ENCODE measurements at regions not wholly inside any gene's neighbourhood (a gene's known extent, or its start where the extent isn't known, plus 50 kb on each side); places are given as distances from the start of the nearest gene placed in this dataset.
"Not testable (repeated sequence)": the region's sequence is repeated elsewhere in the genome, so short reads cannot be mapped to it uniquely, and the experiment has no call there.

- intact Hi-C loops (cut with micrococcal nuclease), result no loop called here
Measured at GRCh38 chr12:131353826-131354225, 357.1 kb upstream of the SFSWAP start.

- intact Hi-C loops (cut with micrococcal nuclease), result no loop called here
Measured at GRCh38 chr12:131355361-131356245, 355.3 kb upstream of the SFSWAP start.

GRCh38 chr12:131356485-131357184 lies 354.3 kb upstream of the SFSWAP start:
- intact Hi-C loops (cut with micrococcal nuclease), result no loop called here

- intact Hi-C loops (cut with micrococcal nuclease), result no loop called here
Measured at GRCh38 chr12:131357185-131357747, 353.6 kb upstream of the SFSWAP start.

- intact Hi-C loops (cut with micrococcal nuclease), result no loop called here
Measured at GRCh38 chr12:131357920-131358319, 353.0 kb upstream of the SFSWAP start.

GRCh38 chr12:131362291-131363211 lies 348.3 kb upstream of the SFSWAP start:
- intact Hi-C loops (cut with micrococcal nuclease), result no loop called here

GRCh38 chr12:131363393-131363792 lies 347.5 kb upstream of the SFSWAP start:
- intact Hi-C loops (cut with micrococcal nuclease), result no loop called here

GRCh38 chr12:131363841-131364495 lies 346.9 kb upstream of the SFSWAP start:
- intact Hi-C loops (cut with micrococcal nuclease), result no loop called here

- intact Hi-C loops (cut with micrococcal nuclease), result no loop called here
Measured at GRCh38 chr12:131364903-131365820, 345.7 kb upstream of the SFSWAP start.

- intact Hi-C loops (cut with micrococcal nuclease), result no loop called here
Measured at GRCh38 chr12:131365821-131366260, 345.0 kb upstream of the SFSWAP start.

- intact Hi-C loops (cut with micrococcal nuclease), result no loop called here
Measured at GRCh38 chr12:131366261-131366871, 344.5 kb upstream of the SFSWAP start.

- intact Hi-C loops (cut with micrococcal nuclease), result not testable (repeated sequence)
Measured at GRCh38 chr12:131367067-131367982, 343.6 kb upstream of the SFSWAP start.

- intact Hi-C loops (cut with micrococcal nuclease), result no loop called here
Measured at GRCh38 chr12:131367983-131368667, 342.8 kb upstream of the SFSWAP start.

- intact Hi-C loops (cut with micrococcal nuclease), result no loop called here
Measured at GRCh38 chr12:131368668-131369071, 342.2 kb upstream of the SFSWAP start.

GRCh38 chr12:131369094-131369845 lies 341.6 kb upstream of the SFSWAP start:
- intact Hi-C loops (cut with micrococcal nuclease), result no loop called here

- intact Hi-C loops (cut with micrococcal nuclease), result no loop called here
Measured at GRCh38 chr12:131370321-131370720, 340.6 kb upstream of the SFSWAP start.

Measured in T-helper 1 cell treated with Interleukin-12 subunit alpha and Interleukin-12 subunit beta and Interleukin-4 antibody, amounts not matched to agents 30 ng/mL and 1 ng/mL, for 36 hours (primary cell).